ENCODE measurements at regions not wholly inside any gene's neighbourhood (a gene's known extent, or its start where the extent isn't known, plus 50 kb on each side); places are given as distances from the start of the nearest gene placed in this dataset.

- FAIRE-seq, result no peak
Measured at GRCh38 chr16:5615868-5616642, 518.5 kb upstream of the EEF2KMT start.

- no peak for FAIRE-seq
Measured at GRCh38 chr16:5607169-5607568, 509.6 kb upstream of the EEF2KMT start.

- FAIRE-seq, result no peak
Measured at GRCh38 chr16:5605404-5605803, 507.8 kb upstream of the EEF2KMT start.

GRCh38 chr16:5604770-5605169, 507.2 kb upstream of the EEF2KMT start:
- FAIRE-seq, result no peak

GRCh38 chr16:5603836-5604235, 506.2 kb upstream of the EEF2KMT start:
- FAIRE-seq, result no peak

- FAIRE-seq, result no peak
Measured at GRCh38 chr16:5601957-5602356, 504.4 kb upstream of the EEF2KMT start.

GRCh38 chr16:5598793-5599192, 501.2 kb upstream of the EEF2KMT start:
- FAIRE-seq, result no peak

- no peak for FAIRE-seq
Measured at GRCh38 chr16:5595849-5596248, 498.3 kb upstream of the EEF2KMT start.

- no peak for FAIRE-seq
Measured at GRCh38 chr16:5590416-5590815, 492.8 kb upstream of the EEF2KMT start.

GRCh38 chr16:5589812-5590373, 492.3 kb upstream of the EEF2KMT start:
- FAIRE-seq, result no peak

GRCh38 chr16:5584109-5584508, 486.5 kb upstream of the EEF2KMT start:
- FAIRE-seq, result no peak

- no peak for FAIRE-seq
Measured at GRCh38 chr16:5582529-5582928, 484.9 kb upstream of the EEF2KMT start.

GRCh38 chr16:5581908-5582307, 484.3 kb upstream of the EEF2KMT start:
- no peak for FAIRE-seq

GRCh38 chr16:5581428-5581827, 483.8 kb upstream of the EEF2KMT start:
- FAIRE-seq, result no peak

- FAIRE-seq, result no peak
Measured at GRCh38 chr16:5580772-5581171, 483.2 kb upstream of the EEF2KMT start.

GRCh38 chr16:5580296-5580695, 482.7 kb upstream of the EEF2KMT start:
- no peak for FAIRE-seq

GRCh38 chr16:5578980-5579379, 481.4 kb upstream of the EEF2KMT start:
- FAIRE-seq, result no peak

- FAIRE-seq, result no peak
Measured at GRCh38 chr16:5577463-5577862, 479.9 kb upstream of the EEF2KMT start.

GRCh38 chr16:5575646-5576245, 478.2 kb upstream of the EEF2KMT start:
- FAIRE-seq, result no peak

- FAIRE-seq, result no peak
Measured at GRCh38 chr16:5575121-5575520, 477.5 kb upstream of the EEF2KMT start.

GRCh38 chr16:5572056-5572455, 474.5 kb upstream of the EEF2KMT start:
- no peak for FAIRE-seq

GRCh38 chr16:5571446-5571845, 473.9 kb upstream of the EEF2KMT start:
- FAIRE-seq, result no peak

- FAIRE-seq, result no peak
Measured at GRCh38 chr16:5561800-5562199, 464.2 kb upstream of the EEF2KMT start.

- no peak for FAIRE-seq
Measured at GRCh38 chr16:5560084-5560483, 462.5 kb upstream of the EEF2KMT start.
